ENCODE measurements at regions not wholly inside any gene's neighbourhood (a gene's known extent, or its start where the extent isn't known, plus 50 kb on each side); places are given as distances from the start of the nearest gene placed in this dataset.

DNA sequence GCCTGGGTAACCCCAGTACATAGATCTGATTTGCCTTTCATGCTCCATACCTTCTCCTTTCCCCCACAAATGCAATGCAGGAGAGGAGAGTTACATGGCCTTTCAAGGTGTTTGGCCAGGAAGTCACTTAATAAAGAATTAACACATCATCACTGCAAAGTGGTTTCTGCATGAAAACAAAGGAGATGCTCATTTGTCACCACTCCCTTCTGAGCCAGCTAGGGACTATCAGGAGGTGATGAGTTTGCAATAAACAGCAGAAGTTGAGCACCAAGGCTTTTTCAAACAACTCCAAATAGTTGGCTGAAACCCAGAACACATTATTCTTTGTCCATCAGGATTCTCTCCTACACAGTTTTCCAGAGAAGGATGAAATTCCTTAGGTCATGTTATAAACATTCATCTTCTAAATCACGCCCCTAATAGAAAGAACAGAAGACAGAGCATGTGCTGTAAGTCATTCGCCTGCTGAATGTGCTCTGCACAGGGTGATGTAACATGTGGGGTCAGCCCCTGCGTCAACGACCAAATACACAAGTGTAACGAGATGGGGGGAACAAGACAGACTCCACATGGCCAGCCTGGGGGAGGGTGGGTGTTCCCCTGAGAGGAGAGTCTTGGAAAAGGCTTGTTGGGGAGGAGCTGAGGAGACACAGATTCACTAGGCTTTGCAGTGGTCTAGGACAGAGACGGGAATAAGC, 87.3 kb upstream of the RMDN2 start:
- DNase-seq (ENCODE audit: low spot score): no peak

- DNase-seq (ENCODE audit: low spot score): no peak
Observed at GRCh38 chr2:37838541-37839167, 86.4 kb upstream of the RMDN2 start.

- no peak for DNase-seq (ENCODE audit: low spot score)
Observed at GRCh38 chr2:37839991-37840390, 85.1 kb upstream of the RMDN2 start.

DNA sequence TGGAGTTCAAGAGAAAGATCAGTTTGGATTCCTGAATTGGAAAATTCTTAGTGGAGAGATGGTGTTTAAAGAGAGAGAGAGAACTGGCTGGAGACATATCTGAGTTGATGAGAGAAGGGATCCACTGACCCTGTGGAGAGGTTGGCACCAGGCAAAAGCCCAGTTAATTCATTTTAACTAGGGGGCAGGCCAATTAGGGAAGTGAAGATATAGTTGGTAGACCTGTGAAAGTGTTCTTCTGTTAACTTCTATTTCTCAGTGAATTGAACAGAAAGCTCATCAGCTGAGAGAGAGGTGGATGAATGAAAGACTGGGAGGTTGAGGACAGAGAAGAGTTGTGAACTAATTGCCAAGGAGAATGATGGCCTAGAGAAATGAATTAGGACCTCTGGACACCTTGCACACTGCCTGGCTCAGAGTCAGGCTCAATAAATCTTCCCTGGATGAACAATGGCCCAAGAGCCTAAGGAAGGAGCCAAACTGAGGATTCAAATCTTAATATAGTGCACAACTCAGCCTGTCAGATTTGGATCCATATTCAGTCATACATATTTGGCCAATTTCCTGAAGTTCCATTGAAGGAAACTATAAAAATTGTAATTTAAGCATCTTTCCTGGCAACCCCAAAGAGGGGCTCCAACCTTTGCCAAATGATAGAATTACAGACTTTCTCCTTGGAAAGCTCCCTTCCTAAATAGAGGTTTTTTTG, 82.2 kb upstream of the RMDN2 start:
- no peak for DNase-seq (ENCODE audit: low spot score)

DNA sequence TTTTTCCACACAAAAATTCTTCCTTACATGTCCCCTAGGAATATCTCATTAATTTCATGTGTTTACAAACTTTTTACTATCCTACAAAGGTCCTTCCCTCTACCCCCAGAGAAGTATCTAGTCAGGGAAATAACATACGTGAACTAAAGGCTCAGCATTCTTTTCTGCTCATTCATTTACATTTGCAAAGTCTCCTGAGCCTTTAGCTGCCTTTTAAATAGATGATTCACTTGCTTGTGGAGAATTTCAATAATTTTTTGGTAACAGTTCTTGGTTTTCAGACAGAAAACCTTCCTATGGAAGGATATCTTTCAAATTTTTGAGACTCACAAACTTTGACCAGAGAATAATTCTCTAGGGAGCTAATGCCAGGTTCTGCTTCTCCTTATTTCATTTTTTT, 81.5 kb upstream of the RMDN2 start:
- peak; percentile 63 for DNase-seq (ENCODE audit: low spot score)

DNA sequence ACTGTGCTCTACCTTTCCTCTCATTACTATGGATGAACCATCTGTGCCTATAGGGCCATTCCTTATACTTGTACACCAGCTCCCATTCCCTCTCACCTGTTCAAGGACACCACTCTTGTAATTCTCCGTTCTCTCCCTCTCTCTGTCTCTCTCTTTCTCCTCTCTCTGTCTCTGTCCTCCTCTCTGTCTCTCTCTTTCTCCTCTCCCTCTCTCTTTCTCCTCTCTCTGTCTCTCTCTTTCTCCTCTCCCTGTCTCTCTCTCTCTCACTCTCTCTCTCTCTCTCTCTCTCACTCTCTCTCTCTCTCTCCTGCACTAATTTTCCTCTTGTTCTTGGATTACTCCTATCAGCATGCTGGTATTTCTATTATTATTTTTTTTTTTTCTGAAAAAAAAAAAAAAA, 78.9 kb upstream of the RMDN2 start:
- no peak for DNase-seq (ENCODE audit: low spot score)

GRCh38 chr2:37847792-37848191, 77.3 kb upstream of the RMDN2 start:
- DNase-seq (ENCODE audit: low spot score): no peak

DNA sequence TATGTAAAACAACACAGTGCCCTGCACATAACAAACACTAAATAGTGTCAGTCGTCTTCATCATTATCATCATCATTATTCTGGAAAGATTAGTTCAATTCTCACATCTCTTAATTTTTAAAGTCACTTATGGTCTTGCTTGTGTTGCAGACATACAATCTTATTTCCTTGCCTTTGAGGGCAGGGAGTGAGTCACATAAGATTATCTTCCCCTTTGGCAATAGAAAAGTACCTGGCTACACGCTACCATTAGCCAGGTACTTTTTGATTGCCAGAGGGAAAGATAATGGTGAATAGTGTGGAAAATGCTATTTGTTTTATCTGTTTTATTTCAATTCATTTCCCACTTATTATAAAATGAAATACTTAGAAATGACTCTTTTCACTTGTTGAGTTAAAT, 76.6 kb upstream of the RMDN2 start:
- no peak for DNase-seq (ENCODE audit: low spot score)

- no peak for DNase-seq (ENCODE audit: low spot score)
Observed at GRCh38 chr2:37849911-37850310, 75.2 kb upstream of the RMDN2 start.

DNA sequence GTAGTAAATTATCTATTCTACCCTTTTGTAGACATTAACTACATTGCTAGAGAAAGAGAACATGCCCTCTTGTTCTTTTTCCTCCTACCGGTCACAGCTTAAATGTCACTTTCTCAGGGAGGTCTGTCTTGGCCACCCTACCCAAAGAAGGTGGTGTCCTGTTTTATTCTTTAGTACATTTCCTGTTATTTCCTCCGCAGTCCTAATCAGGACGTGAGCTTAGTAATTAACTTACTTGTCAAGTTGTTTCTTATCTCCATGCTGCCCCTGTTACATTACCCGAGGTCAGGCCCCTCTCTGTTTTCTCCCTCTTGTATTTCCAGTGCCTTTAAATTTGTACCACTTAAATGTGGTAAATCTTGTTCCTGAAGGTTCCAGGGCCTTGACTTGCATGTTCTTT, 73.7 kb upstream of the RMDN2 start:
- no peak for DNase-seq (ENCODE audit: low spot score)

DNA sequence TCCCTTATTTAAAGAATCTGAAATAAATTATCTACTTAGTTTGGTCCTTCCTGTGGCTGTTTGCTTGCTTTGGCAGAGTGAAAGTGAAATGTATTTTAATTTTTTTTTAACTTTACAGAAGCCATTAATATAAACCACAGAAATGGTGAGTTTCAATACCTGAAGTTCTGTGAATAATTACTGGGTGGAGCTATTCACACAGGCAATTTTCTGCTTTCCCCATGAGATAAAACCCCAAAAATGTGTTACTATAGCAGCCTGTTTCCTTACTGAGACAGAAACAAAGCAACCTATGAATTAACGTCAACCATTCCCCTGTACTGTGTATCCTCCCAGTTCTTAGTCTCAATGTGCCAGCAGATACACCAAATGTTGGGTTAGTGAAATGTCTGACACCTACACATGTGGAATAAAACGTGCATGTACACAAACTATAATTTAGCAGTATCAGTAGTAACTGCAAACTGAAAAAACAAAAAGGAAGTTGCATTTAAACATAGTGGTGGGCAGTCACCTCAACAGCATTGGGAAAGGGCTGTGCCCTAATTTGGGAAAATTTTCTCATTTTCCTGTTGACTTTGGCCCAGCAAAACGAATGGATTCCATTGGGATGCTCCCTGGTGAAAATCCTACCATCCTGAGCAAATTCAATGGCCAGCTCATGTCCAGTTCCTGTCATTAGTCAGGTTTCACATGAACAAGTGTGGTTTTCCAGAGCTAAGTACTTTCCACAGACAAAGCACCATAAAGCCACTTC, 73.1 kb upstream of the RMDN2 start:
- DNase-seq (ENCODE audit: low spot score): no peak

DNA sequence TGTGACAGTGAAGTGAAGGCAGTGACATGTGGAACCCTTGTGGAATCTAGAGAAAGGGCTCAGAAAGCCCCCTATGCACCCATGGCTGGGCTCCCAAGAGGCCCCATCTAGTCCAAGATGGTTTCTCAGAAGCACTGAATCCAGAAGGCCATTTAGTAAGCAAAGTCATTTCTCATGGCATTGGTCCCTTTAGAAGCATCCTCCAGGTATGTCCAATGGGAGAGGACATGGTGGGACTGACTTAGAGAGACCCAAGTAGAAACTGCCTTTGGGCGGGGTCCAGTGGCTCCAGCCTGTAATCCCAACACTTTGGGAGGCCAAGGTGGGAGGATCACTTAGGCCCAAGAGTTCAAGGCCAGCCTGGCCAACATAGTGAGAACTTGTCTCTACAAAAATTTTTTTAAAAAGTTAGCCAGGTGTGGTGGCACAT, 72.5 kb upstream of the RMDN2 start:
- DNase-seq (ENCODE audit: low spot score): no peak

DNA sequence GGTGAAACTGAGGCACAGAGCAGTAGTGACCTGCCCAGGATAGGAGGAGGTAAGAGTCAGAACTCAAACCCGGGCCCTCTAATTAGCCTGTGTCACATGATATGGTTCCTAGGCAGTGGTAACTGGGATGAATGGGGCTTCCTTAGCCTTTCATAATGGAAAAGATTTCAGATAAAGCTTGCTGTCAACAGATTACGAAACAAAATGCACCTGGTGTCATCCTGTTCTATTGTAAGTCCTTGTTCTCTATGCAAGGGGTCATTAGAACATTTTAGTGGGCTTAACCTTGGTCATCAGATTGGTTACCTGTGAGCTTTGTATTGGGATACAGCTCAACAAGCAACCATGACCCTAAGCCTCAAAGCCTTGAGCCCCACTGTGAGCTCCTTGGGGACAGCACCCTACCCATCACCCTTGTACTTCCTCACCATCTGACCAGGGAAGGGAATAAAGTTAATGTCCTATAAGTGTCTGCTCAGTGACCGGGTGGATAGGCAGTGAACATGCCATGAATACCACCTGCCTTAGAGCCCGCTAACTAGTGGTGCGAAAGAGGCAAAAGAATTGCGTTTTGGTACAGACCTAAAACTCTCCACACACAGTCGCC, 70.3 kb upstream of the RMDN2 start:
- no peak for DNase-seq (ENCODE audit: low spot score)

DNA sequence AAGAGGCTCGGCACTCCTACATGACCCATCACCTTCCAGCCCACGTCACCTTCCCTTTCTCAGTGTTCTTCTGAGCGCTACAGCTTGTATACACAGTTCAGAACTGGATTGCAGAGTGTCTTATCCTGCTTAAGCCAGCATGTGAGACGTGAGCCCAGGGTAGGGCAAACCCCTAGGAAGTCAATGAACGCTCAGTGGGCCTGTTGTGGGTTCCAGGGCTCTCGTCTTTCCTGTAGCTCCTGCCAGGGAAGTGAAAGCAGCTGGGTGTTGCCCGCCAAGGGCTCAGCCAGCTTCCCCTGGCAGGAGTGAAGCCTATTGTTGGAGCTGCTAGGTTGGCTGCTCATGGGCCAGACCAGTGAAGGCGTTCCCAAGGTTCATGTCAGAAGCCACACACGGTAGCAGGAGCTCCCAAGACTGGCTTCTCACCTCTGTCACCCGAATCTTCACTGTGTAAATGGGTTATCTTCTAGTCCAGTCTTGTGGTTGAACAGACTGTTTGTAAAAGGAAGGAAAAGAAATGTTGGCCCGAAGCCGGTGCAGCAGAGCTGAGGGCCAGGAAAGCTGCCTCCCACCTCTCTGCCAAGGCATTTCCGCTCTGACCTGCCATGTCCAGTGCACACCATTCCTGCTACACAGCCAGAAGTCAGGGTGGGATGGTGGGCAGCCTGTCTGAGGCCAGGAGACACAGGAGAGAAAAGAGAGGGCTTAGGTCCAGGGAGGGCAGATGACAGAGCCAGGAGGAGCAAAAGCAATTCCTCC, 69.6 kb upstream of the RMDN2 start:
- DNase-seq (ENCODE audit: low spot score): peak; percentile 27

DNA sequence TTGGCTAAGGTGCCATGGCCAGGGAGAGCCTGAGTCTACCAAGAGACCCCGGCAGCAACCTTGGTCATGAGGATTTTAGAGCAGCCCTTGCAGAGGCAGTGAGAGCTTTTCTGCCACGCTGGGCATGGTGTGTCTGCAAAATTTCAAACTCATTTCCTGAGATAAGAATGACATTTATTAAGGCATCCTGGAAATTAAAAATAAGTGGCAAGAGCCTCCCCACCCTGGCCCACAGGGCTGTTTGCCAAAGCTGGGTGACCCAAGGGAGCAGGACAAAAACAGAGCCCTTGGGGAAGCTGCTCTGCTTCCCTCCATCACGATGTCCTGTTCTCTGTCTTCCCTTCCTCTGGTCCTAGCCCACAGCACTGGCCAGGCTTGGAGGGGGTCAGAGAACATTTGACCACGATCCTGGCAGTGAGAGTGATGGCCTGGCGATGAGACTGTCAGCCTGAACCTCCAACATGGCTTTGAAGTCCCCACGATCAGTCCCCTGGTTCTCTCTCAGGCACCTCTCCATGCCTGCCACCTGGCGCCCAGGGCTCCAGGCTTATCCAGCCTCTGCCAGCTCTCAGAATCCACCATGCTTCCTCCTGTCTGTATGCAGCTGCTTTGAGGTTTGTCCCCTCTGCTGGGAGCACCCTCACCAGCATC, 68.9 kb upstream of the RMDN2 start:
- DNase-seq (ENCODE audit: low spot score): no peak

- DNase-seq (ENCODE audit: low spot score): no peak
Observed at GRCh38 chr2:37857575-37858399, 67.3 kb upstream of the RMDN2 start.

DNA sequence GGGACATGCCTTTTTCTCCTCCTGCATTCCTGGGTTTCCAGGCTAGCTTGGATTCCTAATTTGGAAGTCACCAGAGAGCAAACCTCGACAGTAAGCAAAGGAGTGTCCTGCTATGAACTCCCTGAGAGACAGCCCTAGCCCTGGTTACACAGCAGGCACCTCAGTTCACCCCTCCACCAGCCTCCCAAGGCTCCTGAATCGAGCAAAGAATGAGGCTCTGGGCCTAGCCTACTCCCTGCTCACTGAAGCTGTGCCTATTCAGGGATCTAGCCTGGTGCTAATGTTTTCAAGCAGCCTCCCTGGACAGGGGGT, 66.7 kb upstream of the RMDN2 start:
- peak; percentile 86 for DNase-seq (ENCODE audit: low spot score)

GRCh38 chr2:37858725-37859267, 66.3 kb upstream of the RMDN2 start:
- DNase-seq (ENCODE audit: low spot score): no peak

GRCh38 chr2:37862620-37863019, 62.5 kb upstream of the RMDN2 start:
- no peak for DNase-seq (ENCODE audit: low spot score)

DNA sequence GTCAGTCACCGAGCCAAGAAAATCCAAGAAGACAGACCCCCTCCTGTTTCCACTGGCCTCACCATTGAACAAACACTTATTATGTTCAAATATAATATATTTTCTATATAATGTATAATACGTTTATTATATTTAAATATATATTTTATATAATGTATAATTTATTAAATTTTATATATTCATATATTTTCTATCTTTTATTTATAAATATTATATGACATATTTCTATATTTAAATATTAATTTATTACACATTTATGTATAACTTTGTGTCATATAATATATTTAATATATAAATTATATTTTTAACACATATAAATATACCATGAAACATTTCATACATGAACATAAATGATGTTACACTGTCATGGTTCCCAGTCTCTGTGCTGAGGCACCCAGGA, 60.9 kb upstream of the RMDN2 start:
- no peak for DNase-seq (ENCODE audit: low spot score)

All from AG20443 (cell line).